Nephron progenitor cell (in vitro differentiated cells): ENCODE measurements at regions not wholly inside any gene's neighbourhood (a gene's known extent, or its start where the extent isn't known, plus 50 kb on each side); places are given as distances from the start of the nearest gene placed in this dataset.

ENCODE experiments used
- DNase-seq: peaks from one replicate; pipeline ENCODE4 v3.0.0; 2021
- H3K27ac Mint-ChIP-seq: 2 replicates; pipeline ENCODE4 v1.8.0; 2021; ENCODE audit warnings: mild to moderate bottlenecking, moderate library complexity, mixed read lengths
- H3K27me3 Mint-ChIP-seq: 2 replicates; pipeline ENCODE4 v1.8.0; 2021; ENCODE audit warnings: mild to moderate bottlenecking, low read depth, mixed read lengths; ENCODE audit not compliant: poor library complexity
- H3K36me3 Mint-ChIP-seq: 2 replicates; pipeline ENCODE4 v1.8.0; 2021; ENCODE audit warnings: low read depth, mixed read lengths
- H3K4me1 Mint-ChIP-seq: 2 replicates; pipeline ENCODE4 v1.8.0; 2021; ENCODE audit warnings: mixed read lengths
- H3K4me3 Mint-ChIP-seq: 2 replicates; pipeline ENCODE4 v1.8.0; 2021; ENCODE audit warnings: mild to moderate bottlenecking, moderate library complexity, mixed read lengths
- H3K9me3 Mint-ChIP-seq: 2 replicates; pipeline ENCODE4 v1.8.0; 2021; ENCODE audit warnings: mild to moderate bottlenecking, moderate library complexity, mixed read lengths
- CTCF ChIP-seq: fragments of 200-600 bp; sonication (generic); IDR thresholded peaks from 2 replicates; pipeline ENCODE4 v1.5.0; 2021; ENCODE audit warnings: antibody characterized with exemption

- Mint-ChIP-seq H3K9me3 (no peaks in the 10 kb centered on the region), H3K4me3 (no peak overlapping the region), H3K4me1 (peaks cover 26% of the 10 kb centered on the region), H3K27ac (no peak overlapping the region), H3K36me3 (no peaks in the 10 kb centered on the region), H3K27me3 (peaks cover 17% of the 10 kb centered on the region)
- DNase-seq, result no peak
- no peak for TF ChIP-seq CTCF
These were observed 209.4 kb downstream of the RPLP1 start for GRCh38 chr15:69661871-69662644.

- H3K4me1 Mint-ChIP-seq, result peaks cover 26% of the 10 kb centered on the region
- no peak overlapping the region for H3K27ac Mint-ChIP-seq
- no peaks in the 10 kb centered on the region for H3K9me3 Mint-ChIP-seq
- TF ChIP-seq CTCF, result no peak
- DNase-seq, result no peak
- no peak overlapping the region for H3K4me3 Mint-ChIP-seq
- H3K36me3 Mint-ChIP-seq, result no peaks in the 10 kb centered on the region
- H3K27me3 Mint-ChIP-seq, result peaks cover 17% of the 10 kb centered on the region
These were observed 210.0 kb downstream of the RPLP1 start for GRCh38 chr15:69662645-69663000.

GRCh38 chr15:69663441-69663840 is 210.8 kb downstream of the RPLP1 start:
- no peak for DNase-seq
- TF ChIP-seq CTCF, result no peak
- H3K4me1 Mint-ChIP-seq, result peaks cover 29% of the 10 kb centered on the region
- H3K9me3 Mint-ChIP-seq, result no peaks in the 10 kb centered on the region
- no peak overlapping the region for H3K27ac Mint-ChIP-seq
- peaks cover 21% of the 10 kb centered on the region for H3K27me3 Mint-ChIP-seq
- H3K4me3 Mint-ChIP-seq, result no peak overlapping the region
- no peaks in the 10 kb centered on the region for H3K36me3 Mint-ChIP-seq

GRCh38 chr15:69663982-69664381 is 211.4 kb downstream of the RPLP1 start:
- no peak for TF ChIP-seq CTCF
- H3K27me3 Mint-ChIP-seq, result peaks cover 22% of the 10 kb centered on the region
- DNase-seq, result no peak
- no peaks in the 10 kb centered on the region for H3K36me3 Mint-ChIP-seq
- no peak overlapping the region for H3K4me3 Mint-ChIP-seq
- peaks cover 30% of the 10 kb centered on the region for H3K4me1 Mint-ChIP-seq
- H3K27ac Mint-ChIP-seq, result no peak overlapping the region
- no peaks in the 10 kb centered on the region for H3K9me3 Mint-ChIP-seq

GRCh38 chr15:69664572-69665571 is 212.3 kb downstream of the RPLP1 start:
- H3K27ac Mint-ChIP-seq, result no peak overlapping the region
- DNase-seq, result no peak
- H3K36me3 Mint-ChIP-seq, result no peaks in the 10 kb centered on the region
- H3K4me1 Mint-ChIP-seq, result peaks cover 30% of the 10 kb centered on the region
- no peak for TF ChIP-seq CTCF
- peaks cover 22% of the 10 kb centered on the region for H3K27me3 Mint-ChIP-seq
- H3K4me3 Mint-ChIP-seq, result no peak overlapping the region
- no peaks in the 10 kb centered on the region for H3K9me3 Mint-ChIP-seq
